ENCODE measurements at regions not wholly inside any gene's neighbourhood (a gene's known extent, or its start where the extent isn't known, plus 50 kb on each side); places are given as distances from the start of the nearest gene placed in this dataset.
A peak's percentile ranks its signal among the peaks of the same experiment; 100 is the strongest.

DNA sequence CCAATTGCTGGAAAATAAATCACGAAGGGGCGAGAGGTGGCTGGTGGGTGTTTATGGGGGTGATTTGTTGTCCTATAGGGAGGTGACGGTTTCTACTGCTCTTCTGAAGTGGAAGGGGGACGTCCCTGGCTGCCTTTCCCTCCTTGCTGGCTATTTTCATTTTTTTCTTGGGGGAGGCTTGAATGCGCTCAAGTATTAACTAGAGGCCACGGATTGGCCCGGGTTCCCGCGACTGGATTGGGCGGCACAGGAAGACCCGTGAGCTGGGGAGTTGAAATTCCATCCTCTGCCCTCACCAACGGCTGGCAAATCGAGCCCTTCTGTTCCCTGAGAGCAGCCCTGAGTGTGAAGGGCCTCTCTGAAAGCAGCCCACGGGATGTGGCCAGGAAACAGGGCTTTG lies 176.5 kb upstream of the SPRED2 start:
- Histone ChIP-seq H3K27ac (ENCODE audit: low read depth, low read length) (no peak overlapping the region), H2AFZ (ENCODE audit: low read length) (no peak overlapping the region), H2BK15ac (ENCODE audit: low read length) (no peak overlapping the region)

More for the DNA sequence above, 176.5 kb upstream of the SPRED2 start:
- H2BK120ac ChIP-seq (replicated peaks; ENCODE audit: low read depth, low read length): no peak overlapping the region
- no peaks in the 10 kb centered on the region for H3K36me3 ChIP-seq (ENCODE audit: control insufficient read depth in 2 of 4, insufficient read depth in 4 of 4, low read length in 3 of 4)
- H3K27me3 ChIP-seq (replicated peaks in 1 of 4; ENCODE audit: control insufficient read depth in 3 of 4, extremely low read depth in 1 of 4, insufficient read depth in 3 of 4, low read length in 3 of 4): no peaks in the 10 kb centered on the region
- no peaks in the 10 kb centered on the region for H3K23me2 ChIP-seq (ENCODE audit: low read depth, low read length)
- no peak for TF ChIP-seq TBP (IDR thresholded peaks at IDR 0.05; ENCODE audit: low read depth, low read length)
- no peak for TF ChIP-seq POU5F1 (IDR thresholded peaks at IDR 0.05; ENCODE audit: low read depth, low read length)
- TF ChIP-seq RXRA (IDR thresholded peaks at IDR 0.05; ENCODE audit: insufficient read depth, low read depth, low read length): no peak
- FAIRE-seq (no peak), DNase-seq (ENCODE audit: low read depth in 1 of 2, low spot score in 2 of 2) (peak in 1 of 2 experiments; percentile 42)
- no peak overlapping the region for H2BK20ac ChIP-seq (ENCODE audit: low read length)
- POLR2A ChIA-PET (ENCODE audit: partially characterized antibody): no interaction called here
- no peak overlapping the region for H3K4me3 ChIP-seq (ENCODE audit: extremely low read depth in 1 of 4, insufficient read depth in 2 of 4, low read depth in 3 of 4, low read length in 4 of 4)
- 86% methylated on average over 14 of the region's 14 CpGs; no CpG with 5 or more reads in 1 of the 2 experiments for WGBS, 2 experiments (ENCODE audit: extremely low coverage in 1 of 2, insufficient coverage in 1 of 2, insufficient read length in 1 of 2, insufficient replicate concordance in 2 of 2, low coverage in 1 of 2, low lambda C conversion rate in 2 of 2, missing lambda C conversion rate in 1 of 2)
- no peak overlapping the region for H3K18ac ChIP-seq (ENCODE audit: extremely low read depth, low read length)
- H4K91ac ChIP-seq (replicated peaks; ENCODE audit: insufficient read length, low read length): no peak overlapping the region
- H4K5ac ChIP-seq (ENCODE audit: insufficient read length, low read depth, low read length): no peak overlapping the region
- no peak overlapping the region for H3K14ac ChIP-seq (ENCODE audit: insufficient read length)
- peaks cover 2 to 12% (median 9%) of the 10 kb centered on the region in 4 experiments; a peak in 4 of 7 replicates for H3K4me1 ChIP-seq (replicated peaks in 1 of 4; ENCODE audit: control insufficient read depth in 3 of 4, insufficient read depth in 4 of 4, low read length in 3 of 4)
- H3K4ac ChIP-seq (replicated peaks; ENCODE audit: insufficient read length, low read depth, low read length): no peak overlapping the region
- H3K9me3 ChIP-seq (ENCODE audit: insufficient read depth in 2 of 2, low read depth in 1 of 2, low read length in 1 of 2): no peaks in the 10 kb centered on the region
- no peak overlapping the region for H2AK5ac ChIP-seq (ENCODE audit: low read depth, low read length)
- no peak overlapping the region for H2BK5ac ChIP-seq (ENCODE audit: low read depth, low read length)
- no peak overlapping the region for H3K4me2 ChIP-seq (ENCODE audit: insufficient read depth in 1 of 2, low read depth in 2 of 2, low read length in 2 of 2)
- H4K8ac ChIP-seq (ENCODE audit: extremely low read depth, insufficient read depth, low read length): no peak overlapping the region
- H2BK12ac ChIP-seq (ENCODE audit: low read depth, low read length): no peak overlapping the region
- CTCF ChIA-PET (ENCODE audit: partially characterized antibody): interaction anchor here (0.6 kb wide), 1 partner anchor 11 kb away, joined by 4 read pairs; no protein-coding TSS in a partner anchor
- no peaks in the 10 kb centered on the region for H3K79me1 ChIP-seq (ENCODE audit: low read depth, low read length)
- H3K56ac ChIP-seq (replicated peaks; ENCODE audit: insufficient read length, low read depth, low read length): no peak overlapping the region
- no peak overlapping the region for H3K9ac ChIP-seq (replicated peaks in 1 of 4; ENCODE audit: extremely low read depth in 1 of 4, low read depth in 3 of 4, low read length in 3 of 4)
- H3K23ac ChIP-seq (ENCODE audit: insufficient read length): no peak overlapping the region
- H3K79me2 ChIP-seq (ENCODE audit: control insufficient read depth in 1 of 2, insufficient read depth in 2 of 2, low read length in 2 of 2): no peaks in the 10 kb centered on the region
- H4K20me1 ChIP-seq (replicated peaks in 1 of 2; ENCODE audit: control insufficient read depth in 1 of 2, insufficient read depth in 2 of 2, low read length in 2 of 2): no peaks in the 10 kb centered on the region
